ENCODE measurements at regions not wholly inside any gene's neighbourhood (a gene's known extent, or its start where the extent isn't known, plus 50 kb on each side); places are given as distances from the start of the nearest gene placed in this dataset.

GRCh38 chr5:2254880-2255750, 372.4 kb upstream of the IRX4 start:
- no peak for DNase-seq (ENCODE audit: low spot score in 2 of 2, unreplicated experiment in 2 of 2)
- Mint-ChIP-seq H3K36me3 (no peaks in the 10 kb centered on the region), H3K27me3 (ENCODE audit: low read depth) (peaks cover 6% of the 10 kb centered on the region), H3K27ac (no peak overlapping the region), H3K4me3 (no peak overlapping the region), H3K9me3 (no peaks in the 10 kb centered on the region), H3K4me1 (peaks cover 13% of the 10 kb centered on the region)
- TF ChIP-seq CTCF (IDR thresholded peaks at IDR 0.05; ENCODE audit: unreplicated experiment) = no peak

GRCh38 chr5:2254406-2254805, 371.7 kb upstream of the IRX4 start:
- Mint-ChIP-seq H3K36me3 (no peaks in the 10 kb centered on the region), H3K27ac (no peak overlapping the region), H3K4me3 (no peak overlapping the region), H3K9me3 (no peaks in the 10 kb centered on the region), H3K27me3 (ENCODE audit: low read depth) (peaks cover 6% of the 10 kb centered on the region), H3K4me1 (peaks cover 13% of the 10 kb centered on the region)
- TF ChIP-seq CTCF (IDR thresholded peaks at IDR 0.05; ENCODE audit: unreplicated experiment) = no peak
- no peak for DNase-seq (ENCODE audit: low spot score in 2 of 2, unreplicated experiment in 2 of 2)

- peaks cover 9% of the 10 kb centered on the region for H3K27me3 Mint-ChIP-seq (ENCODE audit: low read depth)
- peaks cover 13% of the 10 kb centered on the region for H3K4me1 Mint-ChIP-seq
- H3K4me3 Mint-ChIP-seq = no peak overlapping the region
- H3K9me3 Mint-ChIP-seq = peaks cover under 1% of the 10 kb centered on the region
- no peak overlapping the region for H3K27ac Mint-ChIP-seq
- DNase-seq (ENCODE audit: low spot score in 2 of 2, unreplicated experiment in 2 of 2) = no peak
- no peak for TF ChIP-seq CTCF (IDR thresholded peaks at IDR 0.05; ENCODE audit: unreplicated experiment)
- H3K36me3 Mint-ChIP-seq = no peaks in the 10 kb centered on the region
Observed at GRCh38 chr5:2253040-2253975, 370.6 kb upstream of the IRX4 start.

GRCh38 chr5:2251751-2252150, 369.0 kb upstream of the IRX4 start:
- Mint-ChIP-seq H3K9me3 (peaks cover 16% of the 10 kb centered on the region), H3K4me1 (peaks cover 13% of the 10 kb centered on the region), H3K27ac (no peak overlapping the region), H3K4me3 (no peak overlapping the region), H3K27me3 (ENCODE audit: low read depth) (peaks cover 15% of the 10 kb centered on the region), H3K36me3 (no peaks in the 10 kb centered on the region)
- DNase-seq (ENCODE audit: low spot score in 2 of 2, unreplicated experiment in 2 of 2) = no peak
- no peak for TF ChIP-seq CTCF (IDR thresholded peaks at IDR 0.05; ENCODE audit: unreplicated experiment)

GRCh38 chr5:2251298-2251697, 368.6 kb upstream of the IRX4 start:
- peaks cover 15% of the 10 kb centered on the region for H3K27me3 Mint-ChIP-seq (ENCODE audit: low read depth)
- peaks cover 13% of the 10 kb centered on the region for H3K4me1 Mint-ChIP-seq
- H3K9me3 Mint-ChIP-seq = peaks cover 19% of the 10 kb centered on the region
- DNase-seq (ENCODE audit: low spot score in 2 of 2, unreplicated experiment in 2 of 2) = no peak
- no peaks in the 10 kb centered on the region for H3K36me3 Mint-ChIP-seq
- H3K27ac Mint-ChIP-seq = no peak overlapping the region
- TF ChIP-seq CTCF (IDR thresholded peaks at IDR 0.05; ENCODE audit: unreplicated experiment) = no peak
- no peak overlapping the region for H3K4me3 Mint-ChIP-seq
